ENCODE measurements at regions not wholly inside any gene's neighbourhood (a gene's known extent, or its start where the extent isn't known, plus 50 kb on each side); places are given as distances from the start of the nearest gene placed in this dataset.
"Not testable (repeated sequence)": the region's sequence is repeated elsewhere in the genome, so short reads cannot be mapped to it uniquely, and the experiment has no call there.

- DNase-seq (no peak), ATAC-seq (ENCODE audit: insufficient read depth, low FRiP score) (no peak)
- no peaks in the 10 kb centered on the region for H3K4me1 ChIP-seq (ENCODE audit: control insufficient read depth in 5 of 5, insufficient read depth in 5 of 5, low read length in 5 of 5)
- H3K4me3 ChIP-seq: no peak overlapping the region
- H3K36me3 ChIP-seq (ENCODE audit: control insufficient read depth in 4 of 4, insufficient read depth in 4 of 4, low read length in 4 of 4): no peaks in the 10 kb centered on the region
- no peaks in the 10 kb centered on the region for H3K27me3 ChIP-seq (ENCODE audit: control insufficient read depth in 3 of 3, insufficient read depth in 3 of 3, low read length in 2 of 3)
- H3K9me3 ChIP-seq (ENCODE audit: control insufficient read depth in 4 of 4, insufficient read depth in 3 of 4, low read length in 3 of 4): peaks cover 0 to 4% (median 0%) of the 10 kb centered on the region in 4 donors
- TF ChIP-seq CTCF (IDR thresholded peaks at IDR 0.05; ENCODE audit: control extremely low read depth, extremely low read depth): no peak
- H3K27ac ChIP-seq (ENCODE audit: low read depth in 1 of 2, low read length in 1 of 2): no peak overlapping the region
- no peak overlapping the region for H3K9ac ChIP-seq (ENCODE audit: insufficient read depth in 1 of 2, low read length in 2 of 2)
These were observed 410.5 kb upstream of the CNTNAP5 start for GRCh38 chr2:123614596-123614995.

GRCh38 chr2:123618642-123619041 is 406.4 kb upstream of the CNTNAP5 start:
- not testable (repeated sequence) for ATAC-seq (ENCODE audit: insufficient read depth, low FRiP score)
- 90 to 93% methylated on average over 8 of the region's 8 CpGs for WGBS, 2 donors

GRCh38 chr2:123624816-123625215 is 400.3 kb upstream of the CNTNAP5 start:
- WGBS, 2 donors: 91 to 95% methylated on average over 3 of the region's 3 CpGs
- no peaks in the 10 kb centered on the region for H3K36me3 ChIP-seq (ENCODE audit: control insufficient read depth in 4 of 4, insufficient read depth in 4 of 4, low read length in 4 of 4)
- no peak overlapping the region for H3K27ac ChIP-seq (ENCODE audit: low read depth in 1 of 2, low read length in 1 of 2)
- H3K9ac ChIP-seq (ENCODE audit: insufficient read depth in 1 of 2, low read length in 2 of 2): no peak overlapping the region
- ATAC-seq (ENCODE audit: insufficient read depth, low FRiP score) (no peak), DNase-seq (no peak)
- H3K9me3 ChIP-seq (ENCODE audit: control insufficient read depth in 4 of 4, insufficient read depth in 3 of 4, low read length in 3 of 4): no peaks in the 10 kb centered on the region
- H3K4me3 ChIP-seq: no peak overlapping the region
- no peaks in the 10 kb centered on the region for H3K27me3 ChIP-seq (ENCODE audit: control insufficient read depth in 3 of 3, insufficient read depth in 3 of 3, low read length in 2 of 3)
- TF ChIP-seq CTCF (IDR thresholded peaks at IDR 0.05; ENCODE audit: control extremely low read depth, extremely low read depth): no peak
- H3K4me1 ChIP-seq (ENCODE audit: control insufficient read depth in 5 of 5, insufficient read depth in 5 of 5, low read length in 5 of 5): no peaks in the 10 kb centered on the region

More at GRCh38 chr2:123618642-123619041, 406.4 kb upstream of the CNTNAP5 start:
- not testable (repeated sequence) for DNase-seq; H3K27ac ChIP-seq (ENCODE audit: low read depth in 1 of 2, low read length in 1 of 2); H3K4me3 ChIP-seq; H3K4me1 ChIP-seq (ENCODE audit: control insufficient read depth in 5 of 5, insufficient read depth in 5 of 5, low read length in 5 of 5); H3K27me3 ChIP-seq (ENCODE audit: control insufficient read depth in 3 of 3, insufficient read depth in 3 of 3, low read length in 2 of 3); H3K36me3 ChIP-seq (ENCODE audit: control insufficient read depth in 4 of 4, insufficient read depth in 4 of 4, low read length in 4 of 4); H3K9me3 ChIP-seq (ENCODE audit: control insufficient read depth in 4 of 4, insufficient read depth in 3 of 4, low read length in 3 of 4); H3K9ac ChIP-seq (ENCODE audit: insufficient read depth in 1 of 2, low read length in 2 of 2)

GRCh38 chr2:123636232-123636631 is 388.9 kb upstream of the CNTNAP5 start:
- TF ChIP-seq CTCF (IDR thresholded peaks at IDR 0.05; ENCODE audit: control extremely low read depth, extremely low read depth): no peak
- Histone ChIP-seq H3K9ac (ENCODE audit: insufficient read depth in 1 of 2, low read length in 2 of 2) (no peak overlapping the region), H3K4me1 (ENCODE audit: control insufficient read depth in 5 of 5, insufficient read depth in 5 of 5, low read length in 5 of 5) (no peaks in the 10 kb centered on the region), H3K9me3 (ENCODE audit: control insufficient read depth in 4 of 4, insufficient read depth in 3 of 4, low read length in 3 of 4) (no peaks in the 10 kb centered on the region), H3K27ac (ENCODE audit: low read depth in 1 of 2, low read length in 1 of 2) (no peak overlapping the region), H3K4me3 (no peak overlapping the region), H3K36me3 (ENCODE audit: control insufficient read depth in 4 of 4, insufficient read depth in 4 of 4, low read length in 4 of 4) (no peaks in the 10 kb centered on the region), H3K27me3 (ENCODE audit: control insufficient read depth in 3 of 3, insufficient read depth in 3 of 3, low read length in 2 of 3) (no peaks in the 10 kb centered on the region)
- 43 to 79% methylated on average over 1 of the region's 1 CpG for WGBS, 2 donors
- DNase-seq (no peak), ATAC-seq (ENCODE audit: insufficient read depth, low FRiP score) (no peak)
